IMR-90 (cell line): ENCODE measurements at regions not wholly inside any gene's neighbourhood (a gene's known extent, or its start where the extent isn't known, plus 50 kb on each side); places are given as distances from the start of the nearest gene placed in this dataset.

Experiments used
- CEBPB ChIP-seq: IDR thresholded peaks from 2 replicates; pipeline ENCODE4 v1.6.1; 2012; ENCODE audit warnings: low read depth, low read length, improper control_type of control experiment
- CHD1 ChIP-seq: IDR thresholded peaks from 2 replicates; pipeline ENCODE4 v1.6.1; 2012; ENCODE audit warnings: low read depth, low read length, improper control_type of control experiment
- ELK1 ChIP-seq: fragments of 150-350 bp; IDR thresholded peaks from 2 replicates; pipeline ENCODE4 v1.6.1; 2016; ENCODE audit warnings: low read depth, mild to moderate bottlenecking, low read length, moderate library complexity, borderline replicate concordance
- MXI1 ChIP-seq: IDR thresholded peaks from 2 replicates; pipeline ENCODE4 v1.6.1; 2012; ENCODE audit warnings: low read depth, mild to moderate bottlenecking, low read length, moderate library complexity, borderline replicate concordance
- POLR2A ChIP-seq: IDR thresholded peaks from 2 replicates; pipeline ENCODE4 v1.6.1; 2012; ENCODE audit warnings: mild to moderate bottlenecking, low read depth, low read length
- RAD21 ChIP-seq: IDR thresholded peaks from 2 replicates; pipeline ENCODE4 v1.6.1; 2012; ENCODE audit warnings: low read length, improper control_type of control experiment
- RCOR1 ChIP-seq: IDR thresholded peaks from 2 replicates; pipeline ENCODE4 v1.6.1; 2012; ENCODE audit warnings: mild to moderate bottlenecking, low read length, improper control_type of control experiment; ENCODE audit not compliant: insufficient replicate concordance
- RFX5 ChIP-seq: IDR thresholded peaks from 2 replicates; pipeline ENCODE4 v1.8.0; 2012; ENCODE audit warnings: low read depth, mild to moderate bottlenecking, low read length, moderate library complexity
- SMC3 ChIP-seq: fragments of 150-350 bp; IDR thresholded peaks from 2 replicates; pipeline ENCODE4 v1.6.1; 2016; ENCODE audit warnings: low read depth, mild to moderate bottlenecking, antibody characterized with exemption, low read length, moderate library complexity
- USF2 ChIP-seq: fragments of 150-350 bp; IDR thresholded peaks from 2 replicates; pipeline ENCODE4 v1.6.1; 2017; ENCODE audit warnings: mild to moderate bottlenecking, antibody characterized with exemption, low read length, low read depth
- TF ChIP-seq, protein P1 (sequence below): conservative IDR thresholded peaks from 2 replicates; pipeline ENCODE4 v1.5.1; 2012; ENCODE audit warnings: mild to moderate bottlenecking, low read depth, low read length, improper control_type of control experiment

- TF ChIP-seq POLR2A: no peak
- TF ChIP-seq, protein P1, sequence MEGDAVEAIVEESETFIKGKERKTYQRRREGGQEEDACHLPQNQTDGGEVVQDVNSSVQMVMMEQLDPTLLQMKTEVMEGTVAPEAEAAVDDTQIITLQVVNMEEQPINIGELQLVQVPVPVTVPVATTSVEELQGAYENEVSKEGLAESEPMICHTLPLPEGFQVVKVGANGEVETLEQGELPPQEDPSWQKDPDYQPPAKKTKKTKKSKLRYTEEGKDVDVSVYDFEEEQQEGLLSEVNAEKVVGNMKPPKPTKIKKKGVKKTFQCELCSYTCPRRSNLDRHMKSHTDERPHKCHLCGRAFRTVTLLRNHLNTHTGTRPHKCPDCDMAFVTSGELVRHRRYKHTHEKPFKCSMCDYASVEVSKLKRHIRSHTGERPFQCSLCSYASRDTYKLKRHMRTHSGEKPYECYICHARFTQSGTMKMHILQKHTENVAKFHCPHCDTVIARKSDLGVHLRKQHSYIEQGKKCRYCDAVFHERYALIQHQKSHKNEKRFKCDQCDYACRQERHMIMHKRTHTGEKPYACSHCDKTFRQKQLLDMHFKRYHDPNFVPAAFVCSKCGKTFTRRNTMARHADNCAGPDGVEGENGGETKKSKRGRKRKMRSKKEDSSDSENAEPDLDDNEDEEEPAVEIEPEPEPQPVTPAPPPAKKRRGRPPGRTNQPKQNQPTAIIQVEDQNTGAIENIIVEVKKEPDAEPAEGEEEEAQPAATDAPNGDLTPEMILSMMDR: no peak
- TF ChIP-seq MXI1: no peak
- TF ChIP-seq SMC3: no peak
- TF ChIP-seq USF2: no peak
- no peak for TF ChIP-seq ELK1
- no peak for TF ChIP-seq RFX5
- no peak for TF ChIP-seq CEBPB
- no peak for TF ChIP-seq RAD21
- TF ChIP-seq CHD1: no peak
- no peak for TF ChIP-seq RCOR1
These were observed 1410.1 kb upstream of the ATXN8OS start for GRCh38 chr13:68697551-68697950.
